ENCODE measurements at regions not wholly inside any gene's neighbourhood (a gene's known extent, or its start where the extent isn't known, plus 50 kb on each side); places are given as distances from the start of the nearest gene placed in this dataset.

- TF ChIP-seq POLR2AphosphoS5 (IDR thresholded peaks at IDR 0.05) (no peak), CTCF (IDR thresholded peaks at IDR 0.05) (no peak), EP300 (IDR thresholded peaks at IDR 0.05) (no peak)
Measured at GRCh38 chr12:25352083-25352918, 101.6 kb upstream of the KRAS start.
